Bronchial epithelial cell (primary cell): ENCODE measurements at regions not wholly inside any gene's neighbourhood (a gene's known extent, or its start where the extent isn't known, plus 50 kb on each side); places are given as distances from the start of the nearest gene placed in this dataset.

Source experiments
- DNase-seq: peaks from one replicate; pipeline ENCODE4 v3.0.0-alpha.2; 2010; ENCODE audit warnings: low read depth
- FAIRE-seq: peaks from 2 replicates; lab custom pipeline; 2011; peaks lifted over from hg19 to GRCh38; lab: Jason Lieb, UNC
- H3K27me3 ChIP-seq: 2 replicates; pipeline ENCODE4 v1.5.1; 2011; ENCODE audit warnings: low read length; ENCODE audit not compliant: control insufficient read depth, insufficient read depth
- H3K36me3 ChIP-seq: 2 replicates; pipeline ENCODE4 v1.5.1; 2011; ENCODE audit warnings: low read length; ENCODE audit not compliant: control insufficient read depth, insufficient read depth
- H3K4me3 ChIP-seq: 2 replicates; pipeline ENCODE4 v1.5.1; 2011; ENCODE audit warnings: mild to moderate bottlenecking, low read depth, low read length, control low read depth
- CTCF ChIP-seq: IDR thresholded peaks from 2 replicates; pipeline ENCODE4 v1.5.1; 2011; ENCODE audit warnings: mild to moderate bottlenecking, moderate library complexity, low read length, control low read depth, inconsistent platforms; ENCODE audit not compliant: insufficient read depth, severe bottlenecking

GRCh38 chr2:60054571-60055340 lies 498.7 kb downstream of the BCL11A start:
- H3K4me3 ChIP-seq = no peak overlapping the region
- no peak for DNase-seq
- TF ChIP-seq CTCF = no peak
- H3K36me3 ChIP-seq = no peaks in the 10 kb centered on the region
- peak; percentile 60 for FAIRE-seq
- no peaks in the 10 kb centered on the region for H3K27me3 ChIP-seq

- peak; percentile 68 for DNase-seq
- FAIRE-seq = peak; percentile 89
- H3K27me3 ChIP-seq = no peaks in the 10 kb centered on the region
- TF ChIP-seq CTCF = no peak
- H3K36me3 ChIP-seq = no peaks in the 10 kb centered on the region
- no peak overlapping the region for H3K4me3 ChIP-seq
These were observed 499.7 kb downstream of the BCL11A start for GRCh38 chr2:60053791-60054190.

GRCh38 chr2:60052601-60053000 lies 500.9 kb downstream of the BCL11A start:
- Histone ChIP-seq H3K4me3 (no peak overlapping the region), H3K36me3 (no peaks in the 10 kb centered on the region), H3K27me3 (no peaks in the 10 kb centered on the region)
- no peak for DNase-seq
- no peak for TF ChIP-seq CTCF
- no peak for FAIRE-seq

GRCh38 chr2:60051991-60052390 lies 501.5 kb downstream of the BCL11A start:
- FAIRE-seq (no peak), DNase-seq (no peak)
- no peak for TF ChIP-seq CTCF
- Histone ChIP-seq H3K4me3 (no peak overlapping the region), H3K36me3 (no peaks in the 10 kb centered on the region), H3K27me3 (no peaks in the 10 kb centered on the region)

GRCh38 chr2:60047944-60048525 lies 505.4 kb downstream of the BCL11A start:
- no peaks in the 10 kb centered on the region for H3K27me3 ChIP-seq
- H3K4me3 ChIP-seq = no peak overlapping the region
- FAIRE-seq = no peak
- no peaks in the 10 kb centered on the region for H3K36me3 ChIP-seq
- no peak for TF ChIP-seq CTCF
- no peak for DNase-seq
